ENCODE measurements at regions not wholly inside any gene's neighbourhood (a gene's known extent, or its start where the extent isn't known, plus 50 kb on each side); places are given as distances from the start of the nearest gene placed in this dataset.

GRCh38 chr20:21788082-21788481 lies 82.6 kb downstream of the PAX1 start:
- Histone ChIP-seq H3K4me1 (ENCODE audit: control insufficient read depth, insufficient read depth, low read length) (no peaks in the 10 kb centered on the region), H3K27ac (ENCODE audit: insufficient read depth, low read depth, low read length, poor library complexity, severe bottlenecking) (no peak overlapping the region), H3K4me3 (ENCODE audit: insufficient read depth, low read depth, low read length) (no peak overlapping the region), H3K27me3 (ENCODE audit: control insufficient read depth, insufficient read depth, low read length, poor library complexity, severe bottlenecking) (no peaks in the 10 kb centered on the region), H3K9me3 (ENCODE audit: control insufficient read depth, low read length) (no peaks in the 10 kb centered on the region), H3K36me3 (ENCODE audit: control insufficient read depth, insufficient read depth, low read length) (no peaks in the 10 kb centered on the region)
- WGBS, 2 experiments, result 85 to 93% methylated on average over 6 of the region's 6 CpGs

- no peaks in the 10 kb centered on the region for H3K36me3 ChIP-seq (ENCODE audit: control insufficient read depth, insufficient read depth, low read length)
- no peak overlapping the region for H3K27ac ChIP-seq (ENCODE audit: insufficient read depth, low read depth, low read length, poor library complexity, severe bottlenecking)
- no peak overlapping the region for H3K4me3 ChIP-seq (ENCODE audit: insufficient read depth, low read depth, low read length)
- H3K27me3 ChIP-seq (ENCODE audit: control insufficient read depth, insufficient read depth, low read length, poor library complexity, severe bottlenecking), result no peaks in the 10 kb centered on the region
- no peaks in the 10 kb centered on the region for H3K9me3 ChIP-seq (ENCODE audit: control insufficient read depth, low read length)
- 91 to 92% methylated on average over 24 of the region's 24 CpGs for WGBS, 2 experiments
- no peaks in the 10 kb centered on the region for H3K4me1 ChIP-seq (ENCODE audit: control insufficient read depth, insufficient read depth, low read length)
These were observed 76.1 kb downstream of the PAX1 start for GRCh38 chr20:21781446-21782075.

- Histone ChIP-seq H3K9me3 (ENCODE audit: control insufficient read depth, low read length) (no peaks in the 10 kb centered on the region), H3K4me3 (ENCODE audit: insufficient read depth, low read depth, low read length) (no peak overlapping the region), H3K27ac (ENCODE audit: insufficient read depth, low read depth, low read length, poor library complexity, severe bottlenecking) (no peak overlapping the region), H3K27me3 (ENCODE audit: control insufficient read depth, insufficient read depth, low read length, poor library complexity, severe bottlenecking) (no peaks in the 10 kb centered on the region), H3K36me3 (ENCODE audit: control insufficient read depth, insufficient read depth, low read length) (no peaks in the 10 kb centered on the region), H3K4me1 (ENCODE audit: control insufficient read depth, insufficient read depth, low read length) (no peaks in the 10 kb centered on the region)
- 61 to 69% methylated on average over 3 to 4 of the region's 4 CpGs for WGBS, 2 experiments
These were observed 75.1 kb downstream of the PAX1 start for GRCh38 chr20:21780528-21780927.

All from ectodermal cell (in vitro differentiated cells).